Immature natural killer cell (primary cell): ENCODE measurements at regions not wholly inside any gene's neighbourhood (a gene's known extent, or its start where the extent isn't known, plus 50 kb on each side); places are given as distances from the start of the nearest gene placed in this dataset.

ENCODE experiments used
- DNase-seq, 3 donors: peaks; one replicate each; pipeline ENCODE4 v3.0.0; 2022; ENCODE audit warnings: mixed read lengths in 1 of 3
- H3K27ac Mint-ChIP-seq, 6 donors: one replicate each; pipeline ENCODE4 v1.8.0; 2020; ENCODE audit warnings: mixed read lengths in 6 of 6, mild to moderate bottlenecking in 5 of 6, inconsistent platforms in 4 of 6, moderate library complexity in 3 of 6
- H3K27me3 Mint-ChIP-seq, 3 donors: one replicate each; pipeline ENCODE4 v1.8.0; 2020 to 2021; ENCODE audit warnings: low read depth in 3 of 3, mild to moderate bottlenecking in 3 of 3, mixed read lengths in 3 of 3, moderate library complexity in 3 of 3, inconsistent platforms in 1 of 3
- H3K36me3 Mint-ChIP-seq, 3 donors: one replicate each; pipeline ENCODE4 v1.8.0; 2020; ENCODE audit warnings: mixed read lengths in 3 of 3, inconsistent platforms in 2 of 3, mild to moderate bottlenecking in 2 of 3
- H3K4me1 Mint-ChIP-seq, 2 donors: one replicate each; pipeline ENCODE4 v1.8.0; 2020; ENCODE audit warnings: inconsistent platforms in 2 of 2, mild to moderate bottlenecking in 2 of 2, mixed read lengths in 2 of 2, moderate library complexity in 1 of 2
- H3K4me3 Mint-ChIP-seq, 5 donors: one replicate each; pipeline ENCODE4 v1.8.0; 2020; ENCODE audit warnings: mild to moderate bottlenecking in 5 of 5, mixed read lengths in 5 of 5, inconsistent platforms in 3 of 5, moderate library complexity in 3 of 5
- H3K9me3 Mint-ChIP-seq, 6 donors: one replicate each; pipeline ENCODE4 v1.8.0; 2020; ENCODE audit warnings: mild to moderate bottlenecking in 6 of 6, mixed read lengths in 6 of 6, inconsistent platforms in 4 of 6, moderate library complexity in 3 of 6

GRCh38 chr4:188262464-188262863 lies 123.2 kb downstream of the TRIML1 start:
- no peak for DNase-seq
- no peak overlapping the region for H3K27ac Mint-ChIP-seq
- no peaks in the 10 kb centered on the region for H3K36me3 Mint-ChIP-seq
- H3K9me3 Mint-ChIP-seq = peaks cover 6 to 42% (median 18%) of the 10 kb centered on the region in 6 donors
- H3K4me3 Mint-ChIP-seq = no peak overlapping the region
- no peaks in the 10 kb centered on the region for H3K4me1 Mint-ChIP-seq
- no peaks in the 10 kb centered on the region for H3K27me3 Mint-ChIP-seq

DNA sequence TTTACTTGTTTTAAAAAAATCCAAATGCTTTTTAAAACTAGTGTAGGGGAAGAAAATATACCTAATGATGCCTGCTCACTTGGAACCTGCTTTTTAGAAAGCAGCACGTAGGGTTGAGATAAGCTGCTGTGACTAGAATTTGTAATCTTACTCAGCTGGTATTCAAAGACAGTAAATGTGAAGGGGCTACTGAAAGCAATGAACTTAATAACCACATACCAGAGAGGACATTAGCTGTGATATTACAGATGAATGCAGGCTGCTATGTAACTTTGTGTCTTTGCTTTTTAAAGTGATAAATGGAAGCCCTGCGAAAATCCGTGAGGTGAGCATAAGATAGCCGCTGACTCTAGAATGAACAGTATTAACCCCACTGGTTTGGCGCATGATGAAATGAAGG lies 124.1 kb downstream of the TRIML1 start:
- no peaks in the 10 kb centered on the region for H3K4me1 Mint-ChIP-seq
- no peak overlapping the region for H3K27ac Mint-ChIP-seq
- H3K36me3 Mint-ChIP-seq = peaks cover 0 to 3% (median 0%) of the 10 kb centered on the region in 3 donors
- no peaks in the 10 kb centered on the region for H3K27me3 Mint-ChIP-seq
- H3K9me3 Mint-ChIP-seq = peaks cover 7 to 37% (median 23%) of the 10 kb centered on the region in 6 donors
- no peak overlapping the region for H3K4me3 Mint-ChIP-seq
- DNase-seq = no peak

- H3K27ac Mint-ChIP-seq = no peak overlapping the region
- H3K4me1 Mint-ChIP-seq = no peaks in the 10 kb centered on the region
- DNase-seq = no peak
- peaks cover 0 to 3% (median 0%) of the 10 kb centered on the region in 3 donors for H3K36me3 Mint-ChIP-seq
- no peaks in the 10 kb centered on the region for H3K27me3 Mint-ChIP-seq
- peaks cover 8 to 40% (median 25%) of the 10 kb centered on the region in 6 donors for H3K9me3 Mint-ChIP-seq
- no peak overlapping the region for H3K4me3 Mint-ChIP-seq
Observed at GRCh38 chr4:188266386-188266785, 127.1 kb downstream of the TRIML1 start.

GRCh38 chr4:188268131-188268908 lies 129.1 kb downstream of the TRIML1 start:
- Mint-ChIP-seq H3K36me3 (peaks cover 0 to 3% (median 0%) of the 10 kb centered on the region in 3 donors), H3K4me1 (no peaks in the 10 kb centered on the region), H3K27me3 (peaks cover 0 to 2% (median 0%) of the 10 kb centered on the region in 3 donors), H3K4me3 (no peak overlapping the region), H3K27ac (no peak overlapping the region), H3K9me3 (peaks cover 13 to 45% (median 28%) of the 10 kb centered on the region in 6 donors)
- DNase-seq = no peak

DNA sequence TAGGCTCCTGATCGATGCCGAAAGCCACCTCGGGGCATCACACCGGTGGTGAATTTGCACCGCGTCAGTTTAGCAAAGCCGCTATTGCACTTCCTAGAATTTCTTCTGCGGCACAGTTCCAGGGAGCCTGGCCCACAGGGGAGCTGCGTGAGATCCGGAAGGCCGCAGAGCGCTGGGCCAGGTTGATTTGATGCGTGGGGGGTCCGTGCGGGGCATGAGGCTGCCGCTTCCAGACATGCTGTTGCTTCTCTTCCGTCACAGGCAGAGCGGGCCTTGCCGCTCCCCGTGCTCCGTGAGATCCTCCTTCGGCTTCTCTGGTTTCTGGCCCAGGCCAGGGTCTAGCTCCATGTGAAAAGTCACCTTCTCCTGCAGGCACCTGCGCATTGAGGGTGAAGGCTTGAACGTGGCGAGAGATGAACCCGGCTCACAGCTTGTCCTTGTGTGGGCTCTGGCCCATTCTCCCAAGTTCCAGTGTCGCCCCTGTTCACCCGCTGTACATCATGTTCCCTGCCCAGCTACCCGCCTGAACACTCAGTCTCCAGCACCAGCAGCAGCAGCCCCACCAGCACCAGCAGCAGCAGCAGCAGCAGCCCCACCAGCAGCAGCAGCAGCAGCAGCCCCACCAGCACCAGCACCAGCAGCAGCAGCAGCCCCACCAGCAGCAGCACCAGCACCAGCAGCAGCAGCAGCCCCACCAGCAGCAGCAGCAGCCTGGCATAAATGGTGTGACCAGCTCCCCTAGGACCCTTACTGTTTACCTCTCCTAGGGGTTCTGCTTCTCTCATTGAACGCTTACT lies 131.2 kb downstream of the TRIML1 start:
- H3K27ac Mint-ChIP-seq = no peak overlapping the region
- H3K4me1 Mint-ChIP-seq = no peaks in the 10 kb centered on the region

DNA sequence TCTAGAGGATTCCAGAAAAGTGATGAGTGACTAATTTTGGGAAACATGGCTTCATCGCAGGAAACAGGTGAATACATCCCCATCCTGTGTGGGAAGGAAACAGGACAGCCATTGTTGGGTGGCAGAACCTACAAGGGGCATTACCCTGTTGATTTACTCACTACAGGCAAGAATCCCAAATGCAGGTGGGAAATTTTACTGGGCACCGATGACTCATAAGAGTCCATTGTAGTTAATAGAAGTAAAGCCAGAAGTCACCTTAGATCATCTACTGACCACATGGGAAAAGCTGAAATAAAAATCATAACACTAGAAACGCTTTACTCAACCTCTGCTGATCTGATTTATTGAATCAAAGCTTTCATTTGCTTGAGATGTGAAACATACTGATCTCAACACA lies 136.4 kb downstream of the TRIML1 start:
- no peak for DNase-seq
- H3K36me3 Mint-ChIP-seq = peaks cover 0 to 3% (median 0%) of the 10 kb centered on the region in 3 donors
- peaks cover 0 to 2% (median 0%) of the 10 kb centered on the region in 3 donors for H3K27me3 Mint-ChIP-seq
- no peak overlapping the region for H3K4me3 Mint-ChIP-seq
- no peaks in the 10 kb centered on the region for H3K4me1 Mint-ChIP-seq
- no peak overlapping the region for H3K27ac Mint-ChIP-seq
- H3K9me3 Mint-ChIP-seq = peaks cover 9 to 28% (median 14%) of the 10 kb centered on the region in 6 donors

More for the DNA sequence above, 131.2 kb downstream of the TRIML1 start:
- Mint-ChIP-seq H3K36me3 (peaks cover 0 to 3% (median 0%) of the 10 kb centered on the region in 3 donors), H3K9me3 (peaks cover 13 to 40% (median 21%) of the 10 kb centered on the region in 6 donors), H3K4me3 (no peak overlapping the region), H3K27me3 (peaks cover 0 to 2% (median 0%) of the 10 kb centered on the region in 3 donors)
- no peak for DNase-seq

DNA sequence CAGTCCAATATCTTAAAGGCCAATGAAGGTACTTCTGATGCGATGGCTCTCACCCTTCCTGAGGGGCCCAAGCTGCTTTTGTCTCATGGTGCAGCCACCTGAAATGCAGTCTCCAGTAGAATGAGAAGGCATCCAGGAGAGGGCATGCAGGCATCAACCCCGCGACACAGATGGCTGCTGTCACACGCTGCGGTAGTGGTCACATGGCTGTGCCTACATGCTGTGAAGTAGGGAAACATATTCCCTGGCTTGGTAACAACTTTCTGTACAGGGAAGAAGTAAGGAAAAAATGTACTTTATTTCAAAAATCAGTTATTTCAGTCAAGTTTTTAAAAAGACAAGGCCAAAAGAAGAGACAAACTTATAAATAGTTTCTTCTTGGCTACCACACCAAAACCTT lies 139.9 kb downstream of the TRIML1 start:
- H3K9me3 Mint-ChIP-seq = peaks cover 6 to 27% (median 12%) of the 10 kb centered on the region in 6 donors
- no peak for DNase-seq
- H3K4me3 Mint-ChIP-seq = no peak overlapping the region
- H3K4me1 Mint-ChIP-seq = no peaks in the 10 kb centered on the region
- no peak overlapping the region for H3K27ac Mint-ChIP-seq
- peaks cover 0 to 3% (median 0%) of the 10 kb centered on the region in 3 donors for H3K36me3 Mint-ChIP-seq
- H3K27me3 Mint-ChIP-seq = no peaks in the 10 kb centered on the region

DNA sequence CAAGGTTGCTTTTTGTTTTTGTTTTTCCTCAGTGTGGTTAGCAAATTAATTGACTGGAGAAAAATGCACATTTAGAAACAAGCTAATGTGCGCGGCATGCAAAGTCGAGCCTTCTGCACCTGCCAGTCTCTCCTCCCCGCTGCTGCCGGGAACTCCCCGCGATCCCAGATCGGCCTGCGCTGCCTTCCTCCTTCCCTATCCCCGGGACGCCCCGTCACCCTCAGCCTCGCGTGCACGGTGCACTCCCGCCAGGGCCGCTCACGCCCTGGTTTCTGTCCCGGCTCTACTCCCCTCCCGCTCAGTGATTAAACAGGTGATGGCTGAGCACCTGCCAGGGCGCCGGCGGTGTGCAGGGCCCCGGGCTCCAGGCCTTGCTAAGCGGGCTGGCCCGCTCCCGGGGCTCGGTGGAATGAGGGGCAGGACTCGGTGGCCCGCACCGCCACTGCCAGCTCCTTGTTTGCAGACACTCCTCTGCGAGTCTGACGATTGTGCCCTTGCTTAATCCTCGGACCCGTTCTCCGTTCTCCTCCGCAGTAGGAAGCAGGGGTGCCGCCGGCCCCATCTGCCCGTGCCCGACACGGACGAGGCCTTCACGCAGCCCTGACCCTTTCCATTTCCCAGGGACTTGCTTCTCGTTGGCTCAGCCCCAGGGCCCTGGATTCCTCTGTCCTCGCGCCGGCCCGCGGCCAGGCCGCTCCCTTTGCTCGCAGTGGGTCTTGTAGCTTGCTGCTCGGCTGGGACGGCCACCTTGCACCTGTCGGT lies 143.4 kb downstream of the TRIML1 start:
- H3K9me3 Mint-ChIP-seq = peaks cover 6 to 44% (median 17%) of the 10 kb centered on the region in 6 donors
- no peak overlapping the region for H3K4me3 Mint-ChIP-seq
- no peaks in the 10 kb centered on the region for H3K4me1 Mint-ChIP-seq
- H3K27ac Mint-ChIP-seq = no peak overlapping the region
- peaks cover 0 to 2% (median 0%) of the 10 kb centered on the region in 3 donors for H3K27me3 Mint-ChIP-seq
- DNase-seq = no peak
- H3K36me3 Mint-ChIP-seq = peaks cover 0 to 3% (median 0%) of the 10 kb centered on the region in 3 donors

DNA sequence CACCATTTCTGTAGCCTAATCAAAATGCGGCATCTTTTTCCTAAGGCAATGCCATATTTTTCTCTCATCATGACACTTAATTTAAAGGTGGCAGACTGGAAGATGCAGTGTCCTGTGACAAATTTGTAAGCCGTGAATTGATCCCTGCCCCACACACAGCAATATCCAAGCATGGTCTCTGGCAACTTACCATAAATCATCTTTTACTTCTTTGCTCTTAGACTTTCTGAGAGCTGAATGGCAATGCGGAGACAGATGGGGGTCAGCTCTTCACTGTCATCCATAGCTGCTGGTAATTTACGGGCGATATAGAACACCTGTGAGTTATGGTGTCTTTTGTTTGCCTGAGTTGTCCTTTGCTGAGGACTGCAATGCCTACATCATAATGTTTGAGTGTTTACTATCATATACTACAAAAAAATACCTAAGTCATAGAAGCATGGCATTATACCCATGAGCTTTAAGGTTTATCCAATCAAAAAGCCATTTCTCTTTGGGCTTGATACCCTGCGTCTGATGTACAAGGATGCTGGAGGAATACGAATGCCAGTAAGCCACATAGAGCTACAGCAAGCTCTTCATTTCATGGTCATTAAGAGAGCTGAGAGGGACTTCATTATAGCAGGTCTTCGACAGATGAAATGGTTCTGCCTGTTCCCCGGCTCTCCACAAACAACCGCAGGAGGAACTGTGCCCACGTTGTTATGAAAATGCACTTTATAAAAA lies 148.1 kb downstream of the TRIML1 start:
- no peak overlapping the region for H3K4me3 Mint-ChIP-seq
- peaks cover 0 to 4% (median 2%) of the 10 kb centered on the region in 3 donors for H3K27me3 Mint-ChIP-seq
- no peak overlapping the region for H3K27ac Mint-ChIP-seq
- no peaks in the 10 kb centered on the region for H3K4me1 Mint-ChIP-seq
- DNase-seq = no peak
- peaks cover 7 to 47% (median 18%) of the 10 kb centered on the region in 6 donors for H3K9me3 Mint-ChIP-seq
- H3K36me3 Mint-ChIP-seq = no peaks in the 10 kb centered on the region

DNA sequence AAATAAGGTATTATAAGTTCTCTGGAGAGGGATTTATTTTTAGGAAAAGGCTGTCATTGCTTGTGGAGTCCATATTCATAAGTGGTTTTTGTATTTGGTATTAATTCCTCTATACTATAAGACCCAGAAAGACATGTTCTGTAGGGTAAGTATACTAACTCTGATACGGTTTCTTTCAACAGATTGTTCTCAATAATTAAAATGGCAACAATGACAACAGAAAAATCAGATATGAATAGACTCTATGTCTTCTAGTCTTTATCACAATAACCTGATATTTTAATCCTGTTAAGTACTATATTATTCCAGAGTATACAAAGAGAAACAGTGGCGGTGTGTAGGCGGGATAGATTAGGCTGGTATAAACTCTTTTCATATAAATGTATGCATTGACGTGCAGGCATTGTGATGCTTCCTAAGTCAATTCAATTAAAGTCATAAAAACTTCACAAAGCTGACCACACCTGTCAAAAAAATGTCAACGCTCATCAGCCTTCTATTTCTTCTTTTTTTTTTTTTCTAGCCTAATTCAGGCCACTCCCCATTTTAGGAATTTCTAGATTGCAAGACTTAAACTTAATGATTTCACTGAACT lies 150.4 kb downstream of the TRIML1 start:
- Mint-ChIP-seq H3K4me1 (no peaks in the 10 kb centered on the region), H3K4me3 (no peak overlapping the region), H3K9me3 (peaks cover 9 to 42% (median 16%) of the 10 kb centered on the region in 6 donors), H3K27me3 (peaks cover 0 to 4% (median 2%) of the 10 kb centered on the region in 3 donors), H3K36me3 (no peaks in the 10 kb centered on the region), H3K27ac (no peak overlapping the region)
- no peak for DNase-seq

DNA sequence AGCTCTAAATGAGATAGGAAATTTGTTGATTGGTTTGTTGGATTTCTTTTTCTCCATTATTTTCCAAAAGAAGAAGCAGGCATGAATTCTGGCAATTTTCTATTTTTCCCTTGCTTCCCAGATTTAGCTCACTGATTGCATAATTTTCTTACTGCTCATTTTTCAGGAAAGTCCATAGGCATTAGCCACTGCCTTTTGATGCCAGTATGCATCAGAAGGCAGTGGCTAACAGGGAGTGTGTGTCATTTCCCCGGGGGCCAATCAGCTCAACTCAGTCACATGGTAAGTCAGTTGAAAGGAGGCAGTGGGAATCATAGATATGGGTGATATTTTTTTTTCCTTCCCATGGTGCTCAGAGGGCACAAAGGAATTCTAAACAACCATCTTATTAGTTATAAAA lies 156.7 kb downstream of the TRIML1 start:
- no peak for DNase-seq
- no peaks in the 10 kb centered on the region for H3K36me3 Mint-ChIP-seq
- H3K4me3 Mint-ChIP-seq = no peak overlapping the region
- H3K4me1 Mint-ChIP-seq = no peaks in the 10 kb centered on the region
- peaks cover 0 to 2% (median 0%) of the 10 kb centered on the region in 3 donors for H3K27me3 Mint-ChIP-seq
- H3K9me3 Mint-ChIP-seq = peaks cover 9 to 39% (median 23%) of the 10 kb centered on the region in 6 donors
- H3K27ac Mint-ChIP-seq = no peak overlapping the region

DNA sequence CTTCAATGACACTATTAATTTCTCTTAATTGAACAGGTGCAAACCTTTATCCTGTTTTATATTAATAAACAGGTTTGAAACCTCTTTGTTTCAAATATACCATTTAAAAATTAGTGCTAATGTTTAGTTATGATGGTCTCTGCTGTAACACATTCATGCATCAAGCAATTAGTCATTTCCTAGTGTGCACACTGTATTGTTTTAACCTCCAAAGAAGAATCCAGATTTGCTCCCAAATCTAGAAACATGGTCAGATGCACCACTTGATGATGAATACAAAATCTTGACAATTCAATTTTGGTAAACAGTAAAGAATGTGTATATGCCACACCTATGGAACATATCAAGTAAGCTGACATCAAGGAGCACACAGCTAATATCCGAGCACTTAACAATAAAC lies 157.1 kb downstream of the TRIML1 start:
- DNase-seq = no peak
- H3K4me3 Mint-ChIP-seq = no peak overlapping the region
- no peaks in the 10 kb centered on the region for H3K36me3 Mint-ChIP-seq
- peaks cover 0 to 2% (median 0%) of the 10 kb centered on the region in 3 donors for H3K27me3 Mint-ChIP-seq
- no peak overlapping the region for H3K27ac Mint-ChIP-seq
- H3K4me1 Mint-ChIP-seq = no peaks in the 10 kb centered on the region
- H3K9me3 Mint-ChIP-seq = peaks cover 13 to 40% (median 26%) of the 10 kb centered on the region in 6 donors

DNA sequence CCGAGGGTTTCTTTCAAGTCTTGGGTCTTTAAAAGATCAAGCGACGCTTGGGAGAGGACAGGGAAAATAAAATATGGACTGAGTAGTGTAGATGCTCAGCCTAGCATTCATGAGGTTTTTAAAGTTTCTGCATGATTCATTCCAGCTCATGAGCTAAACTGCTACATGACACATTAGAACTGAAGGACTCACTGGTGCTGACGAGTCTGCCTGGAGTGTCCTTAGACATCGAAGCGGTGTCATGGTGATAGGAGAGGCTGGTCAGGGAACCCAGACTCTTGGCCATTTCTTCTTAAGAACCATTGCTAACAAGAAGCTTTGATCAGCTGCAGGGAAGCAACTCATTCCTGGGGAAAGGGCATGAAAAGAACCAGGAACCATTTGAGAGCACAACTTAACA lies 158.6 kb downstream of the TRIML1 start:
- Mint-ChIP-seq H3K27me3 (peaks cover 0 to 2% (median 0%) of the 10 kb centered on the region in 3 donors), H3K4me1 (no peaks in the 10 kb centered on the region), H3K4me3 (no peak overlapping the region), H3K36me3 (no peaks in the 10 kb centered on the region), H3K27ac (no peak overlapping the region), H3K9me3 (peaks cover 25 to 45% (median 32%) of the 10 kb centered on the region in 6 donors)
- DNase-seq = no peak
